GM18499 (cell line): ENCODE measurements at regions not wholly inside any gene's neighbourhood (a gene's known extent, or its start where the extent isn't known, plus 50 kb on each side); places are given as distances from the start of the nearest gene placed in this dataset.
"Not testable (repeated sequence)": the region's sequence is repeated elsewhere in the genome, so short reads cannot be mapped to it uniquely, and the experiment has no call there.

Source experiments
- ATAC-seq: cut with Tn5 transposase; IDR thresholded peaks from one replicate; pipeline ENCODE4 v1.9.1; 2021; ENCODE audit warnings: moderate number of reproducible peaks; ENCODE audit not compliant: insufficient read depth, unreplicated experiment

DNA sequence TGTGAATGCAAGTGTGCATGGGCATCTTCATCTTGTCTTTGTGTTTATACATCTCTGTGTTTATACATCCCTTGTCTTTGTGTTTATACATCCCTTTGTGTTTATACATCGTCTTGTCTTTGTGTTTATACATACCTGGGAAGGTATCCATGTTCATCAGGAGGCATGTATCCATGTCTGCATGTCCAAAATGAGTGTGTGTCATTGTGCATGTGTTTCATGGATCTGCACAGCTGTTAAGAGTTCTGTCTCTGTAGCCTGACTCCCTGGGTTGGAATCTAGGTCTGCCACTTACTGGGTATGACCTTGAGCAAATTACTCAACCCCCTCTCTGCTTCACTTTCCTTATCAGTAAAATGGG, 50.1 kb upstream of the SIRPA start:
- no peak for ATAC-seq

GRCh38 chr20:1844325-1845162, 50.7 kb upstream of the SIRPA start:
- ATAC-seq = peak; percentile 74

DNA sequence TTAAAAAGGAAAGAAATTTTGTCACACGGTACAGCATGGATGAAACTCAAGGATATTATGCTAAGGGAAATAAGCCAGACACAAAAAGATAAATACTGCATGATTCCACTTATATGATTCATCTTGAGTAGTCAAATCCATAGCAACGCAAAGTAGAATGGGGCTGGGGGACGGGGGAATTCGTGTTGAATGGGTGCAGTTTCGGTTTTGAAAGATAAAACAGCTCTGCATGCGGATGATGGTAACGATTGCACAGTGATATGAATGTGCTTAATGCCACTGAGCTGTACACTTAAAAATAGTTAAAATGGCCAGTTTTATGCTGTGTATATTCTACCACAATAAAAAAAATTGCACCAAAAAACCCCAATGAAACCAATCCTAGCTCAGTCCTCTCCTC, 52.9 kb upstream of the SIRPA start:
- no peak for ATAC-seq

- ATAC-seq = no peak
Observed at GRCh38 chr20:1841554-1842140, 53.6 kb upstream of the SIRPA start.

- no peak for ATAC-seq
Observed at GRCh38 chr20:1840817-1841553, 54.2 kb upstream of the SIRPA start.

GRCh38 chr20:1839376-1840317, 55.6 kb upstream of the SIRPA start:
- ATAC-seq = not testable (repeated sequence)

- no peak for ATAC-seq
Observed at GRCh38 chr20:1838556-1839279, 56.5 kb upstream of the SIRPA start.

- no peak for ATAC-seq
Observed at GRCh38 chr20:1835186-1836035, 59.8 kb upstream of the SIRPA start.

- no peak for ATAC-seq
Observed at GRCh38 chr20:1833728-1834726, 61.2 kb upstream of the SIRPA start.

GRCh38 chr20:1833216-1833615, 62.0 kb upstream of the SIRPA start:
- no peak for ATAC-seq

DNA sequence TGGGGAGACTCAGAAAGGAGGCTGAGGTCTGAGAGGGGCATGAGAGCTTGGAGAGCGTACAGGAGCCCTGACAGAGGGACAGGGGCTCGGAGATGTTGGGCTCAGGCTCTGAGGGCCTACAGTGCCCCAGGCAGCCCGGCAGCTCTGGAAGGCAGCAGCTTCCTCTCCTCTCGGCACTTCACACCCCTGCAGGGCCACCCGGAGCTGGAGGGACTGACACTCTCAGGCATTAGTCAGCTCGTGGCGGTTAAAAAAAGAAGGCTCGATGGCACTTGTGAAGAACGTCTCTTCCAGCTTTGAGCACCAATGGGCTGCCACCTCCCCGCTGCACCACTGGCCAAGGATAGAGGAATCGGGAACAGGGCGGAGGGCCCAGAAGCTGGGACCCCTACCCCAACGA, 62.6 kb upstream of the SIRPA start:
- no peak for ATAC-seq

GRCh38 chr20:1831606-1832005, 63.6 kb upstream of the SIRPA start:
- ATAC-seq = no peak

GRCh38 chr20:1831096-1831495, 64.1 kb upstream of the SIRPA start:
- ATAC-seq = no peak

GRCh38 chr20:1830240-1830639, 65.0 kb upstream of the SIRPA start:
- ATAC-seq = no peak

GRCh38 chr20:1829531-1829930, 65.7 kb upstream of the SIRPA start:
- ATAC-seq = no peak

DNA sequence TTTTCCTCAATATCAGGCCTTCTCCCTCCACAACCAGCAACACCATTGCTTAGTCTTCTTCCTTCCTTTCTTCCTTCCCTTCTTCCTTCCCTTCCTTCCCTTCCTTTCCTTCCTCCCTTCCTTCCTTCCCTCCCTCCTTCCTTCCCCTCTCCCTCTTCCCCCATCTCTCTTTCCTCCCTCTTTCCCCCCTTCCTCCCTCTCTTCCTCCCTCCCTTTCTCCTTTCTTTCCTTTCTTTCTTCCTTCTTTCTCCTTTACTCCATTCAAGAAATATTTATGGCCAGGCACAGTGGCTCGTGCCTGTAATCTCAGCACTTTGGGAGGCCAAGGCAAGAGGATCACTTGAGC, 66.4 kb upstream of the SIRPA start:
- ATAC-seq = no peak

DNA sequence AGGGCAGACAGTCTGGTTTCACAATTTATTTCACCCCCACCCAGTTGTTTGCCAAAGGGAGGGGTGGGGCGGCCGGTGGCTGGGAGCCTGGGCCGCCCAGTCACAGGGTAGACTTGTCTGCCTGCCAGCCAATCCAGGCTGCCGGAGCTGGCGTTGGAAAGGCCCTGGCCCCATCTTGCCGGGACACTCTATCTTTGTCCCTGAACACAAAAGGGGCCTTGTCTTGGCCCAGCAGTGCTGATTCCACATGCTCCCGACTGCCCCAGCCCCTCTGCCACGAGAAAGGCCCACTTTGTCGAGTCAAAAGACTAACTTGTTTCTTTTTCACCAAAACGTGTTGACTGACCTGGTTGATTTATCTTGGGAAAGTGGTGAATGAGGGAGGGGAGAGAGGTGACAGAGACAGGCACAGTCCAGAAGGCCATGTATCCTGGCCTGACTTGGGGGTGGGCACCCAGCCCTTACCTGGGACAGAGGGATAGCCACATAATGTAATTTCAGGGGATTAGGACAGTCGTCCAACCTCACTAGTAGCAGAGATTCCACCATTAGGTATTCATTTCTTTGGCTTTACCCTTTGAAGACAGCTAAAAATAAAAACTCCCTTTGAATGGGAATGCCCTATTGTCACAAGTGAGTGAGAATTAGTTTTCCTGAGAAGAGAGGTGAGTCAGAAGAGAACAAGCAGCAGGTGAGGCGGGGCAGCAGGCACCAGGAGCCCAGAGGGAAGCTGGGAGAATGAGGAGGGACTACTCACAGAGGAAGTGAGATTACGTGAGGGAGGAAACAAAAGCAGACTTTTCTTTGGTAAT, 67.0 kb upstream of the SIRPA start:
- no peak for ATAC-seq
